Neural progenitor cell (in vitro differentiated cells): ENCODE measurements at regions not wholly inside any gene's neighbourhood (a gene's known extent, or its start where the extent isn't known, plus 50 kb on each side); places are given as distances from the start of the nearest gene placed in this dataset.

Source experiments
- DNase-seq: peaks from one replicate; pipeline ENCODE4 v3.0.0-alpha.2; 2016; ENCODE audit warnings: low spot score
- H2AFZ ChIP-seq: fragments of 200-600 bp; sonication (generic); replicated peaks from 2 replicates; pipeline ENCODE4 v1.6.1; 2016; ENCODE audit warnings: antibody characterized with exemption
- H3F3A ChIP-seq: fragments of 200-600 bp; sonication (generic); 2 replicates; pipeline ENCODE4 v1.6.1; 2016; ENCODE audit warnings: antibody characterized with exemption, low read depth
- H3K27ac ChIP-seq: fragments of 200-600 bp; sonication (generic); 2 replicates; pipeline ENCODE4 v1.5.1; 2016; ENCODE audit warnings: mild to moderate bottlenecking
- H3K27me3 ChIP-seq: fragments of 200-600 bp; sonication (generic); 2 replicates; pipeline ENCODE4 v1.6.1; 2016; ENCODE audit warnings: mild to moderate bottlenecking, moderate library complexity
- H3K36me3 ChIP-seq: fragments of 200-600 bp; sonication (generic); 2 replicates; pipeline ENCODE4 v1.5.1; 2016
- H3K4me1 ChIP-seq: fragments of 200-600 bp; sonication (generic); 2 replicates; pipeline ENCODE4 v1.6.1; 2016; ENCODE audit warnings: mixed run types
- H3K4me2 ChIP-seq: fragments of 200-600 bp; sonication (generic); 2 replicates; pipeline ENCODE4 v1.6.1; 2016
- H3K4me3 ChIP-seq: fragments of 200-600 bp; sonication (generic); 2 replicates; pipeline ENCODE4 v1.5.1; 2016
- H3K79me2 ChIP-seq: fragments of 200-600 bp; sonication (generic); 2 replicates; pipeline ENCODE4 v1.6.1; 2016; ENCODE audit warnings: low read depth
- H3K9ac ChIP-seq: fragments of 200-600 bp; sonication (generic); 2 replicates; pipeline ENCODE4 v1.6.1; 2016
- H3K9me3 ChIP-seq: fragments of 200-600 bp; sonication (generic); 2 replicates; pipeline ENCODE4 v1.5.1; 2016; ENCODE audit warnings: low read depth
- H4K20me1 ChIP-seq: fragments of 200-600 bp; sonication (generic); 2 replicates; pipeline ENCODE4 v1.6.1; 2016; ENCODE audit warnings: low read depth
- H3K27ac Mint-ChIP-seq: 3 replicates; pipeline ENCODE4 v1.8.0; 2021; ENCODE audit warnings: mixed read lengths
- H3K27me3 Mint-ChIP-seq: 2 replicates; pipeline ENCODE4 v1.8.0; 2022; ENCODE audit warnings: low read depth, mild to moderate bottlenecking, inconsistent platforms, moderate library complexity, mixed read lengths; ENCODE audit not compliant: insufficient read depth
- H3K36me3 Mint-ChIP-seq: 3 replicates; pipeline ENCODE4 v1.8.0; 2021; ENCODE audit warnings: mixed read lengths
- H3K4me1 Mint-ChIP-seq: 3 replicates; pipeline ENCODE4 v1.8.0; 2021; ENCODE audit warnings: mixed read lengths
- H3K4me3 Mint-ChIP-seq: 3 replicates; pipeline ENCODE4 v1.8.0; 2021; ENCODE audit warnings: mild to moderate bottlenecking, moderate library complexity, mixed read lengths
- H3K9me3 Mint-ChIP-seq: 3 replicates; pipeline ENCODE4 v1.8.0; 2020; ENCODE audit warnings: mixed read lengths
- EZH2 ChIP-seq: fragments of 200-600 bp; sonication (generic); IDR thresholded peaks from 2 replicates; pipeline ENCODE4 v1.6.1; 2017; ENCODE audit warnings: antibody characterized with exemption, mild to moderate bottlenecking, moderate library complexity
- EZH2phosphoT487 ChIP-seq: fragments of 200-600 bp; sonication (generic); IDR thresholded peaks from 2 replicates; pipeline ENCODE4 v1.6.1; 2017; ENCODE audit warnings: antibody characterized with exemption
- TF ChIP-seq, protein P1 (sequence below): fragments of 200-600 bp; sonication (generic); IDR thresholded peaks from 2 replicates; pipeline ENCODE4 v1.5.1; 2017; ENCODE audit warnings: antibody characterized with exemption, mild to moderate bottlenecking

- Mint-ChIP-seq H3K9me3 (peaks cover 3% of the 10 kb centered on the region), H3K4me3 (no peak overlapping the region), H3K36me3 (no peaks in the 10 kb centered on the region), H3K4me1 (peaks cover 2% of the 10 kb centered on the region), H3K27me3 (peaks cover 2% of the 10 kb centered on the region), H3K27ac (no peak overlapping the region)
- Histone ChIP-seq H3K27me3 (no peaks in the 10 kb centered on the region), H3F3A (no peaks in the 10 kb centered on the region), H3K4me3 (no peak overlapping the region), H3K9me3 (no peaks in the 10 kb centered on the region), H3K27ac (no peak overlapping the region), H3K4me1 (no peaks in the 10 kb centered on the region), H2AFZ (no peak overlapping the region), H4K20me1 (no peaks in the 10 kb centered on the region), H3K4me2 (no peak overlapping the region), H3K36me3 (peaks cover 7% of the 10 kb centered on the region), H3K79me2 (no peaks in the 10 kb centered on the region), H3K9ac (no peak overlapping the region)
- TF ChIP-seq EZH2 (no peak), EZH2phosphoT487 (no peak)
- TF ChIP-seq, protein P1, sequence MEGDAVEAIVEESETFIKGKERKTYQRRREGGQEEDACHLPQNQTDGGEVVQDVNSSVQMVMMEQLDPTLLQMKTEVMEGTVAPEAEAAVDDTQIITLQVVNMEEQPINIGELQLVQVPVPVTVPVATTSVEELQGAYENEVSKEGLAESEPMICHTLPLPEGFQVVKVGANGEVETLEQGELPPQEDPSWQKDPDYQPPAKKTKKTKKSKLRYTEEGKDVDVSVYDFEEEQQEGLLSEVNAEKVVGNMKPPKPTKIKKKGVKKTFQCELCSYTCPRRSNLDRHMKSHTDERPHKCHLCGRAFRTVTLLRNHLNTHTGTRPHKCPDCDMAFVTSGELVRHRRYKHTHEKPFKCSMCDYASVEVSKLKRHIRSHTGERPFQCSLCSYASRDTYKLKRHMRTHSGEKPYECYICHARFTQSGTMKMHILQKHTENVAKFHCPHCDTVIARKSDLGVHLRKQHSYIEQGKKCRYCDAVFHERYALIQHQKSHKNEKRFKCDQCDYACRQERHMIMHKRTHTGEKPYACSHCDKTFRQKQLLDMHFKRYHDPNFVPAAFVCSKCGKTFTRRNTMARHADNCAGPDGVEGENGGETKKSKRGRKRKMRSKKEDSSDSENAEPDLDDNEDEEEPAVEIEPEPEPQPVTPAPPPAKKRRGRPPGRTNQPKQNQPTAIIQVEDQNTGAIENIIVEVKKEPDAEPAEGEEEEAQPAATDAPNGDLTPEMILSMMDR = no peak
- no peak for DNase-seq
Measured at GRCh38 chr18:64380117-64380516, 231.2 kb upstream of the LINC00305 start.

- no peak overlapping the region for H3K4me3 ChIP-seq
- no peaks in the 10 kb centered on the region for H3K4me1 ChIP-seq
- H3F3A ChIP-seq = no peaks in the 10 kb centered on the region
- Mint-ChIP-seq H3K27ac (no peak overlapping the region), H3K4me3 (no peak overlapping the region), H3K9me3 (peaks cover 3% of the 10 kb centered on the region), H3K27me3 (peaks cover 2% of the 10 kb centered on the region), H3K36me3 (no peaks in the 10 kb centered on the region), H3K4me1 (peaks cover 2% of the 10 kb centered on the region)
- H4K20me1 ChIP-seq = no peaks in the 10 kb centered on the region
- H3K9ac ChIP-seq = no peak overlapping the region
- no peaks in the 10 kb centered on the region for H3K27me3 ChIP-seq
- H3K36me3 ChIP-seq = peaks cover 7% of the 10 kb centered on the region
- no peak for DNase-seq
- no peak overlapping the region for H2AFZ ChIP-seq
- no peak overlapping the region for H3K27ac ChIP-seq
- no peaks in the 10 kb centered on the region for H3K79me2 ChIP-seq
- TF ChIP-seq EZH2phosphoT487 (no peak), EZH2 (no peak)
- TF ChIP-seq, protein P1 = no peak
- H3K4me2 ChIP-seq = no peak overlapping the region
- H3K9me3 ChIP-seq = no peaks in the 10 kb centered on the region
Measured at GRCh38 chr18:64379662-64380061, 230.8 kb upstream of the LINC00305 start.

DNA sequence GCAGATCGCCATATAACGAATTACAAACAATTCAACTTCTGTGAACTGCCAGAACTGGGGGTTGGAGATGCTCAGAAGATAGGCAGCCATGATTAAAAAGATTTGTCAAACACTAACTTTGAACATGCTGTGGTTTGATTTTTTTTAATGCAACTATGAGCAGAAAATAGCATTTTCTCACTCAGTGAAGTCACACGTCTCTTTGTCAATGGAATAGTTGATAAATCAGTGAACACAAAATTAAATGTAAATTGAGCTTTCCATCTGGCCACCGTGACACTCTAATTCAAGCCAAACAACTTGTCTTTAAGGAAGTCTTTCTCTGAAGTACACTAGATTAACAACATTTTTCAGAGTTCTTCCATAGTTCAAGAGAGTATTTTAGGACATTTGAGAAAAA, 228.6 kb upstream of the LINC00305 start:
- no peaks in the 10 kb centered on the region for H3K9me3 ChIP-seq
- TF ChIP-seq, protein P1 = no peak
- TF ChIP-seq EZH2 (no peak), EZH2phosphoT487 (no peak)

More for the DNA sequence above, 228.6 kb upstream of the LINC00305 start:
- H3K4me1 ChIP-seq = no peaks in the 10 kb centered on the region
- no peaks in the 10 kb centered on the region for H4K20me1 ChIP-seq
- peaks cover 7% of the 10 kb centered on the region for H3K36me3 ChIP-seq
- peaks cover 3% of the 10 kb centered on the region for H3K9me3 Mint-ChIP-seq
- no peak overlapping the region for H2AFZ ChIP-seq
- H3K79me2 ChIP-seq = no peaks in the 10 kb centered on the region
- no peak overlapping the region for H3K27ac ChIP-seq
- H3K4me3 ChIP-seq = no peak overlapping the region
- H3K4me2 ChIP-seq = no peak overlapping the region
- H3K27me3 ChIP-seq = no peaks in the 10 kb centered on the region
- peaks cover 2% of the 10 kb centered on the region for H3K4me1 Mint-ChIP-seq
- peaks cover 3% of the 10 kb centered on the region for H3K27me3 Mint-ChIP-seq
- H3K9ac ChIP-seq = no peak overlapping the region
- no peaks in the 10 kb centered on the region for H3F3A ChIP-seq
- no peak overlapping the region for H3K4me3 Mint-ChIP-seq
- H3K27ac Mint-ChIP-seq = no peak overlapping the region
- no peak for DNase-seq
- no peaks in the 10 kb centered on the region for H3K36me3 Mint-ChIP-seq
